Peyer's patch (tissue), 4 donors: ENCODE measurements at regions not wholly inside any gene's neighbourhood (a gene's known extent, or its start where the extent isn't known, plus 50 kb on each side); places are given as distances from the start of the nearest gene placed in this dataset.
A peak's percentile ranks its signal among the peaks of the same experiment; 100 is the strongest.

ENCODE experiments used
- CTCF ChIP-seq, 6 experiments: fragments of 450-650 bp in 4 of 6; fragments of 200-600 bp in 2 of 6; sonication (generic) in 1 of 6; IDR thresholded peaks; one replicate each; pipeline ENCODE4 v1.5.1; 2017 to 2019; ENCODE audit warnings: antibody characterized with exemption in 6 of 6, mild to moderate bottlenecking in 3 of 6, moderate library complexity in 1 of 6
- POLR2A ChIP-seq, 2 donors: fragments of 450-650 bp; IDR thresholded peaks; one replicate each; pipeline ENCODE4 v1.5.1; 2017; ENCODE audit warnings: antibody characterized with exemption in 2 of 2, mild to moderate bottlenecking in 2 of 2, moderate library complexity in 2 of 2

- TF ChIP-seq CTCF (IDR thresholded peaks at IDR 0.05) (peak; percentile 75 to 95 (median 92)), POLR2A (IDR thresholded peaks at IDR 0.05) (no peak)
Measured at GRCh38 chr6:47413752-47414422, 63.7 kb upstream of the CD2AP start.
